MM.1S (cell line): ENCODE measurements at regions not wholly inside any gene's neighbourhood (a gene's known extent, or its start where the extent isn't known, plus 50 kb on each side); places are given as distances from the start of the nearest gene placed in this dataset.

Experiments
- DNase-seq: peaks from one replicate; pipeline ENCODE4 v3.0.0-alpha.2; 2015
- H2AFZ ChIP-seq: fragments of 300-600 bp; sonication (generic); 2 replicates; pipeline ENCODE4 v1.6.0; 2016; ENCODE audit warnings: antibody characterized with exemption, low read length
- H3F3A ChIP-seq: fragments of 300-600 bp; sonication (generic); 2 replicates; pipeline ENCODE4 v1.6.1; 2016; ENCODE audit warnings: mild to moderate bottlenecking, antibody characterized with exemption, low read length, moderate library complexity, mixed read lengths; ENCODE audit not compliant: insufficient read depth
- H3K27ac ChIP-seq: fragments of 300-600 bp; sonication (generic); 2 replicates; pipeline ENCODE4 v1.5.1; 2016; ENCODE audit warnings: mild to moderate bottlenecking, low read length
- H3K27me3 ChIP-seq: fragments of 300-600 bp; sonication (generic); replicated peaks from 2 replicates; pipeline ENCODE4 v1.6.0; 2016; ENCODE audit warnings: low read length; ENCODE audit not compliant: insufficient read depth
- H3K36me3 ChIP-seq: fragments of 300-600 bp; sonication (generic); replicated peaks from 2 replicates; pipeline ENCODE4 v1.6.1; 2016; ENCODE audit warnings: mild to moderate bottlenecking, low read length, mixed read lengths; ENCODE audit not compliant: insufficient read depth
- H3K4me1 ChIP-seq: fragments of 300-600 bp; sonication (generic); 2 replicates; pipeline ENCODE4 v1.6.1; 2016; ENCODE audit warnings: low read length, mixed read lengths
- H3K4me2 ChIP-seq: fragments of 300-600 bp; sonication (generic); 2 replicates; pipeline ENCODE4 v1.6.0; 2016; ENCODE audit warnings: low read depth, low read length
- H3K4me3 ChIP-seq: fragments of 300-600 bp; sonication (generic); 2 replicates; pipeline ENCODE4 v1.5.1; 2016; ENCODE audit warnings: low read length, mixed read lengths
- H3K79me2 ChIP-seq: fragments of 300-600 bp; sonication (generic); 2 replicates; pipeline ENCODE4 v1.6.1; 2016; ENCODE audit warnings: mixed run types, low read length, mixed read lengths
- H3K9ac ChIP-seq: fragments of 300-600 bp; sonication (generic); 2 replicates; pipeline ENCODE4 v1.6.1; 2016; ENCODE audit warnings: low read length, mixed read lengths
- H3K9me2 ChIP-seq: fragments of 300-600 bp; sonication (generic); replicated peaks from 2 replicates; pipeline ENCODE4 v1.6.1; 2016; ENCODE audit warnings: mild to moderate bottlenecking, low read length, mixed read lengths; ENCODE audit not compliant: insufficient read depth
- H3K9me3 ChIP-seq: fragments of 300-600 bp; sonication (generic); replicated peaks from 2 replicates; pipeline ENCODE4 v1.6.1; 2016; ENCODE audit warnings: mild to moderate bottlenecking, low read length, mixed read lengths; ENCODE audit not compliant: insufficient read depth
- H4K20me1 ChIP-seq: fragments of 300-600 bp; sonication (generic); 2 replicates; pipeline ENCODE4 v1.6.1; 2016; ENCODE audit warnings: mild to moderate bottlenecking, low read length, moderate library complexity, mixed read lengths; ENCODE audit not compliant: insufficient read depth
- EZH2 ChIP-seq: fragments of 300-600 bp; sonication (generic); optimal IDR thresholded peaks from 2 replicates; pipeline ENCODE3; 2017; ENCODE audit warnings: low read depth, mild to moderate bottlenecking, antibody characterized with exemption, low read length, mixed read lengths
- EZH2phosphoT487 ChIP-seq: fragments of 300-600 bp; sonication (generic); IDR thresholded peaks from 2 replicates; pipeline ENCODE4 v1.6.1; 2018; ENCODE audit warnings: antibody characterized with exemption, low read length
- TF ChIP-seq, protein P1 (sequence below): fragments of 300-600 bp; sonication (generic); IDR thresholded peaks from 2 replicates; pipeline ENCODE4 v1.5.1; 2016; ENCODE audit warnings: antibody characterized with exemption, low read length, mixed read lengths

DNA sequence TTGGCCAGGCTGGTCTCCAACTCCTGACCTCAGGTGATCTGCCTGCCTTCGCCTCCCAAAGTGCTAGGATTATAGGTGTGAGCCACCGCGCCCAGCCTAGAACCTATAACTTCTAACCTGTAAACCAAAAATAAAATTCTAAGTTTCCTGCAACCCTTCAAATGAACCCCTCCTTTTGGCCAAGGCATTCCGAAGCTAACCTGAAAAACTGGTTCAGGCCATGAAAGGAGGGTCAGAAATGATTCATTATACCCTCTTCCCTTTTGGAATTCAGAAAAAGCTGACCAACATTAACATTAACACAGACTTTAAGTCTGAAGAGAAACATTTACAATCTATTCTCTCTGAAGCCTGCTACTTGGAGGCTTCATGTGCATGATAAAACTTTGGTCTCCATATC lies 165.1 kb downstream of the TINAG start:
- no peak for DNase-seq
- no peak overlapping the region for H3K4me3 ChIP-seq
- H3K79me2 ChIP-seq: no peaks in the 10 kb centered on the region
- no peak overlapping the region for H3K4me2 ChIP-seq
- no peaks in the 10 kb centered on the region for H3K9me2 ChIP-seq
- H4K20me1 ChIP-seq: no peaks in the 10 kb centered on the region
- H3K9ac ChIP-seq: no peak overlapping the region
- H3K27me3 ChIP-seq: no peaks in the 10 kb centered on the region
- no peaks in the 10 kb centered on the region for H3K36me3 ChIP-seq
- TF ChIP-seq EZH2: no peak
- TF ChIP-seq EZH2phosphoT487: no peak
- TF ChIP-seq, protein P1, sequence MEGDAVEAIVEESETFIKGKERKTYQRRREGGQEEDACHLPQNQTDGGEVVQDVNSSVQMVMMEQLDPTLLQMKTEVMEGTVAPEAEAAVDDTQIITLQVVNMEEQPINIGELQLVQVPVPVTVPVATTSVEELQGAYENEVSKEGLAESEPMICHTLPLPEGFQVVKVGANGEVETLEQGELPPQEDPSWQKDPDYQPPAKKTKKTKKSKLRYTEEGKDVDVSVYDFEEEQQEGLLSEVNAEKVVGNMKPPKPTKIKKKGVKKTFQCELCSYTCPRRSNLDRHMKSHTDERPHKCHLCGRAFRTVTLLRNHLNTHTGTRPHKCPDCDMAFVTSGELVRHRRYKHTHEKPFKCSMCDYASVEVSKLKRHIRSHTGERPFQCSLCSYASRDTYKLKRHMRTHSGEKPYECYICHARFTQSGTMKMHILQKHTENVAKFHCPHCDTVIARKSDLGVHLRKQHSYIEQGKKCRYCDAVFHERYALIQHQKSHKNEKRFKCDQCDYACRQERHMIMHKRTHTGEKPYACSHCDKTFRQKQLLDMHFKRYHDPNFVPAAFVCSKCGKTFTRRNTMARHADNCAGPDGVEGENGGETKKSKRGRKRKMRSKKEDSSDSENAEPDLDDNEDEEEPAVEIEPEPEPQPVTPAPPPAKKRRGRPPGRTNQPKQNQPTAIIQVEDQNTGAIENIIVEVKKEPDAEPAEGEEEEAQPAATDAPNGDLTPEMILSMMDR: no peak
- no peak overlapping the region for H2AFZ ChIP-seq
- no peaks in the 10 kb centered on the region for H3K4me1 ChIP-seq
- H3K9me3 ChIP-seq: no peaks in the 10 kb centered on the region
- no peaks in the 10 kb centered on the region for H3F3A ChIP-seq
- H3K27ac ChIP-seq: no peak overlapping the region

DNA sequence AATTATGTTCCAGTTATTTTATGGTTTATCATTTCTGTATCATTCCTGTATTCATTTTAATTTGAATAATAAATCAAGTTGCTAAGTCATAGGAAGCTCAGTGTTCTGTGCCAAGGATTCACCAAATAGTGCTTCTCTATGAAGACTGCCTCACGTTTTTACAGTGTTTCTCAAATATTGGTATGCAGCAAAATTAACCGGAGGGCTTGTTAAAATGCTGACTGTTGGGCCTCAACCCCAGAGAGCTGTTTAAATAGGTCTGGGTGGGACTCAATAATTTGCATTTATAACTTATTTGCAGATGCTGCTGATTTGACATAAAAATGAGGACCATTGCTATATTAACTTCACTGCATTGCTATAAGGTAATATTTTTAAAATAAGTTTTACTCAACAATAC lies 166.7 kb downstream of the TINAG start:
- H3K4me1 ChIP-seq: no peaks in the 10 kb centered on the region
- no peak overlapping the region for H3K27ac ChIP-seq
- TF ChIP-seq EZH2 (no peak), EZH2phosphoT487 (no peak)
- TF ChIP-seq, protein P1: no peak
- H3K9me3 ChIP-seq: no peaks in the 10 kb centered on the region
- H3K79me2 ChIP-seq: no peaks in the 10 kb centered on the region
- no peaks in the 10 kb centered on the region for H4K20me1 ChIP-seq
- no peaks in the 10 kb centered on the region for H3K9me2 ChIP-seq
- H3K36me3 ChIP-seq: no peaks in the 10 kb centered on the region
- DNase-seq: no peak
- H3F3A ChIP-seq: no peaks in the 10 kb centered on the region
- H3K4me3 ChIP-seq: no peak overlapping the region
- no peaks in the 10 kb centered on the region for H3K27me3 ChIP-seq
- H3K9ac ChIP-seq: no peak overlapping the region
- no peak overlapping the region for H2AFZ ChIP-seq
- H3K4me2 ChIP-seq: no peak overlapping the region

DNA sequence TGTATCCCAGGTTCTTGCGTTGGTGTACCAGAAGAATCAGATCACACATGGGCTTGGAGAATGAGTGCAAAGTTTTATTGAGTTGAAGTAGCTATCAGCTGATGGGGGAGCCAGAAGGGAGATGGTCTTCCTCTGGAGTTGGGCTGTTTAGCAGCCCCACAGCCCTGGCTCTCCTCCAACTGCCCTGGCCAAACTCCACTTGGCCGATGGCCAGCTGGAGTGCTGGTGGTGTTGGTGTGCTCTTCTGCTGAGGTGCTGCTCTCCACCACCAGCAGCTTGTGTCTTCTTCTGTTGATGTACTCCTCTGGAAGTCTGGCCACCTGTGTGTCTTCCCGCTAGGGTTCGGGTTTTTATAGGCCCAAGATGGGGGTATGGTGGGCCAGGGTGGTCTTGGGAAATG lies 172.8 kb downstream of the TINAG start:
- no peaks in the 10 kb centered on the region for H3K79me2 ChIP-seq
- no peaks in the 10 kb centered on the region for H3K9me3 ChIP-seq
- no peaks in the 10 kb centered on the region for H3F3A ChIP-seq
- no peak overlapping the region for H3K4me2 ChIP-seq
- TF ChIP-seq EZH2: no peak
- TF ChIP-seq EZH2phosphoT487: no peak
- TF ChIP-seq, protein P1: no peak
- H3K9me2 ChIP-seq: no peaks in the 10 kb centered on the region
- H2AFZ ChIP-seq: no peak overlapping the region
- no peaks in the 10 kb centered on the region for H3K36me3 ChIP-seq
- no peak for DNase-seq
- no peaks in the 10 kb centered on the region for H4K20me1 ChIP-seq
- H3K27ac ChIP-seq: no peak overlapping the region
- no peak overlapping the region for H3K4me3 ChIP-seq
- H3K9ac ChIP-seq: no peak overlapping the region
- H3K4me1 ChIP-seq: no peaks in the 10 kb centered on the region
- H3K27me3 ChIP-seq: no peaks in the 10 kb centered on the region

DNA sequence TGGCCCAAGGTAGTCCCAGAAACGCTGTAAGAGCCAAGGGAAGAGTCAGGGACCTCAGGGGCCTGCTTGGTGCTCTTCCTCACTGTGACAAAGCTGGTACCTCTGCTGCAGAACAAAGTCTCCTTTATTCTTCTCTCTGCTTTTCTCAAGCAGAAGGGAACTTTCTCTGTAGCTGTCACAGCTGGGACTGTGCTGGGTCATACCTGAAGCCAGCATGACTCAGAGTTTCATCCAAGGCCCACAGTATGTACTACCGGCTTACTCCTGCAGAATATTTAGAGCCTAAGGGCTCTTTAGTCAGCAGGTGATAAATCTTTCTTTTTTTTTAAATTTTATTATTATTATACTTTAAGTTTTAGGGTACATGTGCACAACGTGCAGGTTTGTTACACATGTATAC lies 183.2 kb downstream of the TINAG start:
- Histone ChIP-seq H3K9me2 (no peaks in the 10 kb centered on the region), H3K79me2 (no peaks in the 10 kb centered on the region), H3K4me2 (no peak overlapping the region), H2AFZ (no peak overlapping the region), H3K4me3 (no peak overlapping the region), H3K9ac (no peak overlapping the region), H3K4me1 (no peaks in the 10 kb centered on the region), H4K20me1 (no peaks in the 10 kb centered on the region), H3K36me3 (no peaks in the 10 kb centered on the region), H3K27me3 (no peaks in the 10 kb centered on the region), H3K27ac (no peak overlapping the region), H3F3A (no peaks in the 10 kb centered on the region), H3K9me3 (no peaks in the 10 kb centered on the region)
- no peak for TF ChIP-seq EZH2
- no peak for TF ChIP-seq EZH2phosphoT487
- TF ChIP-seq, protein P1: no peak
- DNase-seq: no peak
